ENCODE measurements at regions not wholly inside any gene's neighbourhood (a gene's known extent, or its start where the extent isn't known, plus 50 kb on each side); places are given as distances from the start of the nearest gene placed in this dataset.

DNA sequence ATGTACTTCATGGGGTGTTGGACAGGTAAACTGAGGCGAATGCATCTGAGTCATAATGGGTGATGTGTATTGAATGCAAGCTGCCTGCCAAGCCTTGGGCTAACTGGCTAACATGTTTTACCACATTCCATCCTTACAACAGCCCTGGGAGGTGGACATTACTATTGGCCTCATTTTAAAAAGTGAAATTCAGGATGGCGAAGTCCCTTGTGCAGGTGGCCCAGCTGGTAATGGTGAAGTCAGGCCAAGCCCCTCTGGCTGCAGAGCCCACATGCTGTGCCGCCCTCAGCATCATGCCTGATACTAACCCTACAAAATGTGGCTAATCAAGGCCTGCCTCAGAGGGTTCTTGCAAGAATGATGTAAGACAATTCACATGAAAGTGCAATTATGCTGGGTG is 60.0 kb upstream of the CHD2 start:
- no peaks in the 10 kb centered on the region; the same call in 1 of the 2 replicates for H3K9me1 ChIP-seq (ENCODE audit: insufficient read depth, low read length)
- POLR2A ChIA-PET (ENCODE audit: unreplicated experiment), result no interaction called here

More for the DNA sequence above, 60.0 kb upstream of the CHD2 start:
- H2AK5ac ChIP-seq (ENCODE audit: low read depth, low read length), result no peak overlapping the region
- H3K79me1 ChIP-seq (ENCODE audit: low read depth in 1 of 2, low read length in 2 of 2), result no peaks in the 10 kb centered on the region
- H3K14ac ChIP-seq (replicated peaks; ENCODE audit: low read depth, low read length), result no peak overlapping the region
- H3K56ac ChIP-seq (ENCODE audit: extremely low read depth, insufficient read depth, low read length), result no peak overlapping the region
- dilution Hi-C loops (cut with HindIII; ENCODE audit: low sequenced_read_pairs, unreplicated experiment), result no loop called here
- H3K27me3 ChIP-seq (ENCODE audit: control insufficient read depth, insufficient read depth, low read length), result no peaks in the 10 kb centered on the region
- in situ Hi-C loops (cut with MboI; ENCODE audit: low sequenced_read_pairs), result no loop called here
- H3K36me3 ChIP-seq (ENCODE audit: control insufficient read depth, insufficient read depth, low read length), result no peaks in the 10 kb centered on the region
- H4K5ac ChIP-seq (ENCODE audit: low read depth, low read length), result no peak overlapping the region
- WGBS, 2 experiments (ENCODE audit: extremely low coverage in 2 of 2, insufficient read length in 1 of 2), result no CpG with 5 or more reads among the region's 3 CpGs
- no peak for DNase-seq
- H2AK9ac ChIP-seq (replicated peaks; ENCODE audit: low read depth, low read length, poor library complexity), result no peak overlapping the region
- H2BK20ac ChIP-seq (ENCODE audit: low read depth, low read length), result no peak overlapping the region
- H3K4me3 ChIP-seq (ENCODE audit: insufficient read depth, low read depth, low read length), result no peak overlapping the region
- no peak overlapping the region for H3K23ac ChIP-seq (ENCODE audit: low read depth, low read length)
- no peak overlapping the region for H4K8ac ChIP-seq (ENCODE audit: low read depth in 2 of 2, low read length in 2 of 2)
- no peak overlapping the region for H3K9ac ChIP-seq (ENCODE audit: low read depth, low read length)
- H3K4me1 ChIP-seq (ENCODE audit: control insufficient read depth, insufficient read depth, low read length), result no peaks in the 10 kb centered on the region; the same call in 1 of the 2 replicates
- H2AFZ ChIP-seq (replicated peaks; ENCODE audit: low read length, poor library complexity), result peak overlapping the region; percentile 67
- no peak overlapping the region for H2BK120ac ChIP-seq (ENCODE audit: low read depth, low read length)
- H3K18ac ChIP-seq (ENCODE audit: low read depth, low read length), result no peak overlapping the region
- H4K20me1 ChIP-seq (ENCODE audit: insufficient read depth, low read length), result no peaks in the 10 kb centered on the region
- no peak overlapping the region for H4K91ac ChIP-seq (ENCODE audit: insufficient read depth, low read depth, low read length)
- CTCF ChIA-PET, result no interaction called here
- no peak overlapping the region for H3K4me2 ChIP-seq (ENCODE audit: low read depth, low read length)
- H2BK5ac ChIP-seq (ENCODE audit: low read depth, low read length, poor library complexity, severe bottlenecking), result no peak overlapping the region
- intact Hi-C loops (cut with micrococcal nuclease), result no loop called here
- no peak overlapping the region for H3K4ac ChIP-seq (ENCODE audit: low read depth, low read length)
- no peak overlapping the region for H3K27ac ChIP-seq (ENCODE audit: insufficient read depth, low read length)
- TF ChIP-seq RFX5 (IDR thresholded peaks at IDR 0.05; ENCODE audit: low read depth, low read length) (no peak), RCOR1 (IDR thresholded peaks at IDR 0.05; ENCODE audit: insufficient replicate concordance, low read length) (no peak), BHLHE40 (IDR thresholded peaks at IDR 0.05; ENCODE audit: low read depth, low read length) (no peak), FOS (IDR thresholded peaks at IDR 0.05; ENCODE audit: low read depth, low read length) (no peak), CEBPB (IDR thresholded peaks at IDR 0.05; ENCODE audit: low read depth, low read length) (no peak), USF2 (IDR thresholded peaks at IDR 0.05; ENCODE audit: low read depth, low read length) (no peak), MAFK (IDR thresholded peaks at IDR 0.05; ENCODE audit: low read depth, low read length) (no peak)
- no peak overlapping the region for H2BK15ac ChIP-seq (ENCODE audit: low read depth, low read length)
- H3K9me3 ChIP-seq (ENCODE audit: control insufficient read depth, insufficient read depth, low read length), result no peaks in the 10 kb centered on the region
- ATAC-seq (ENCODE audit: low read depth), result peak; percentile 32; the same call in 1 of the 2 replicates
- BruUV-seq (replicated peaks), result no TSS peak
